ENCODE measurements at regions not wholly inside any gene's neighbourhood (a gene's known extent, or its start where the extent isn't known, plus 50 kb on each side); places are given as distances from the start of the nearest gene placed in this dataset.
A peak's percentile ranks its signal among the peaks of the same experiment; 100 is the strongest.

DNA sequence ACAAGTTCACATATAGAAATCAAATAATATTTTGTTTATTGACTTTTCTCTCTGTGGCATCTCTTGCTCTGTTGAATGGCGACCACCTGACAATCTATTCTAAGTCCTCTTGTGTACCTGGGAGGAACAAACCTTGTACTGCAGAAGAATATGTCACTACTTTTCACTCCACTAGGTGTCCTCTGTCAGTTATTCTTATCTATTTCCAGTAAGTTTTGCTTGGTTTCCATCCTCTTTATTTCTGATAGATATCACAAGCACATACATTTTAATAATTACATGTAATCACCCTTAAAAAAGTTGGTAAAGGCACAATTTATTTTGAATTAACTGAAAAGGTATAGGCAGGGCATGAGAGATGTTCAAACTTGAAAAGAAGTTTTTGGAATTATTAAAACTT lies 238.4 kb downstream of the SNCA start:
- DNase-seq: peak; percentile 44

DNA sequence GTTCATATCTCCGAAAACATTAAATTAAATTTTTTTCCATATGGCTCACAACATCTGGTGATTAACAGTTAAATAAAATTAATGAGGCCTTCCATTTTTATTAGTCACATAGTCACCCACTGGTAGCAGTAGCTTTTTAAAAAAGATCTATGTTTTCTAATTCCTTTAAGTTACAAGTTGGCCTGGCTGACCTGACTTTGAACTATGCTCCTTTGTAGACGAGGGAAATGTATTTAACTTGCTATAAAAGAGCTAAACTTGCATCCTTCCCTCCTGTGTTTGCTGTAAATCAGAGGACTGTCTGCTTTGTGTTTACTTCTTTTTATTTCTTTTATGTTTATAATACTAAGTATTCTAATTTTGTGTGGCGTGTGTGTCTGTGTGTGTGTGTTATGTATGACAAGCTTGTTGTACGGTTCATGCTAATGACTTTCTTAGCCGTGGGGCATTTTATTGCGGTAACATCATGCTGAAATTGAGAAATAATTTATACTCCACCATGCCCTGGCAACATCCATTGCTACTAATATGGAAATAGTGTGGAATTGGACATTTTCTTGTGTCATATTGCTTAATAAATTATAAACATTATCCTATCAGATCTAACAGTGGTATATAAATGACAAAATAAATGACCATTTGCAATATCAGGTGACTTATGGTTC lies 241.7 kb downstream of the SNCA start:
- DNase-seq: no peak

DNA sequence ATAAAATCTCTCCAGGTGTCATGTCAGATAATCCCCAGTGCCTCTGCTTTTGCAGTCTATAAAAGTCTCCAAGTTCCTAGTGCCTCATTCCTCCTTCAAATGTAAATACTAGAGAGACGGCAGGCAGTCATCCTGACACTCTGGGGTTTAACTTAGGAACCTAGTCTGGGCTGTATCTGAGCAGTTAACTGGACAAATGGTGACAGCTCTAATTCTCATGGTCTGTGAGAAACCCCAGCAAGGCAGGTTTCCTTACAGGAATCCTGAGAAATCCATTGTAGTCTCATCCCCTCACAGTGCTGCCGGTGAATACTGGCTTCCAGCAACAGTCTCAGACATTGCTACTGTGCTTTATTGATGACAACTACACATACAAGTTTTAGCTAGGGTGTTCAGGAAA lies 246.8 kb downstream of the SNCA start:
- no peak for DNase-seq

DNA sequence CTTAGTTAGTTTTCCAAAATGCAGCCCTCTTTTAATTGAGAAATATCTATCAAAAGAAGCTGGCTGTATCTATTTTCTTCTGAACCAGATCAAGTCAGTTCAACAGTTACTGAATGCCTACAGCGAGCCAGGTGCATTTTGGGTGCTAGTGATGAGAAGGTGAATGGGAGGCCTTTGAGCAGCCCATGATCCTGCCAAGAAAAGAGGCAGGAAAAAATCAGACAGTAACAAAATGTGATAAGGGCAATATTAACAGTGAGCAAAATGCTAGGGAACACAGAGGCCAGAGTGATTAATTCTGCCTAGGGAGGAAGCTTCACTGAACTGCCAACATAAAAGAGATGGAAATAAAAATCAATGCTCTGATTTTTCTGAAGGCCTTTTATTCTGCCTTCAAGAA lies 248.5 kb downstream of the SNCA start:
- DNase-seq: no peak

DNA sequence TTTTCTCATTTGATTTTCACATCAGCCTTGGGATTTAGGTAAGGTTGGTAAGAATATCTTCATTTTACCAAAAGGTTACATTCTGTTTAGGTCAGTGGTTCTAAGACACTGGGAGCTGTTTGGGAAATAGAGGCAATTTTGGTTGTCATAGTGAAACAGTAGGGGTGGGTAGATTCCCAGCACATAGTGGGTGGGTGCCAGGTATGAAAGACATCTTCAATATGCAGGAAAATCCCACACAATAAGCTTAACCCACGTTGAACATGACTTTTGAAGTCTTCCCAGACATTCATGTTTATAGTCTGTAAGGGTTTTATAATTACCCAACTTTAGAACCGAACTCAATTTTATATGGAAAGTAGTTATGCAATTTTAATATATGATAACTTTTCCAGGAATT lies 249.6 kb downstream of the SNCA start:
- no peak for DNase-seq

- DNase-seq: peak; percentile 19
Observed at GRCh38 chr4:89586864-89587263, 250.1 kb downstream of the SNCA start.

GRCh38 chr4:89586318-89586717 lies 250.6 kb downstream of the SNCA start:
- no peak for DNase-seq

GRCh38 chr4:89582756-89583505 lies 254.0 kb downstream of the SNCA start:
- DNase-seq: no peak

GRCh38 chr4:89579771-89580170 lies 257.2 kb downstream of the SNCA start:
- no peak for DNase-seq

- no peak for DNase-seq
Observed at GRCh38 chr4:89576246-89576645, 260.7 kb downstream of the SNCA start.

DNA sequence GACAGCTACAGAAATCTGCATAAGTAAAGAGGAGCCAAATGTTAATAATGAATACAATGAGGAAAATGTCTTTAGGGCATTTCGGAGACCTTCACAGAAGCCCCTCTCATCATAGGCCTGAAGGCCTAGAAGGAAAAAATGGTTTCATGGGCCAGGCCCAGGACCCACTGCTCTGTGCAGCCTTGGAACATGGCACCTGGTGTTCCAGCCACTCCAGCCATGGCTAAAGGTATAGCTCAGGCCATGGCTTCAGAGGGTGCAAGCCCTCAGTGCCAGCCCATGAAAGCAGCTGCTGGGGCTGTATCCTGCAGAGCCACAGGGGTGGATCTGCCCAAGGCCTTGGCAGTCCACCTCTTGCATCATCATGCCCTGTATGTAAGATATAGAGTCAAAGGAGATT lies 261.1 kb downstream of the SNCA start:
- no peak for DNase-seq

- no peak for DNase-seq
Observed at GRCh38 chr4:89574176-89574575, 262.8 kb downstream of the SNCA start.

DNA sequence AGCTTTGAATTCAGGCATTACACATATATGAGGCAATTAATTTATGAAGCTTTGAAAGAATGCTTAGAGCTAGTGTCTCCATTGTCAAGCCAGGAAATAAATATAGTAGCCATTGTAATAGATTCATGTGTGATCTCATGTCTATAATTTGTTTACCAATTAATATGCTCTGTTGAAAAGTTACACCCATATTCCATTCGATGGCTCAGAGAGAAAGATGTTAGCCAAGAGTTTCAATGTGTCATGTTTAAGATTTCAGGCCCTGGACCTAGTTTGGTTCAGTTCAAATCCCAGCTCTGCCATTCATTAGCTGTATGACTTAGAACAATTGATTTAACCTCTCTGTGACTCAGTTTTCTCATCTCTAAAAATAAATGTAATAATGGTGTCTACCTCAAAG lies 263.3 kb downstream of the SNCA start:
- DNase-seq: no peak

- peak; percentile 86 for DNase-seq
Observed at GRCh38 chr4:89572224-89572858, 264.6 kb downstream of the SNCA start.

DNA sequence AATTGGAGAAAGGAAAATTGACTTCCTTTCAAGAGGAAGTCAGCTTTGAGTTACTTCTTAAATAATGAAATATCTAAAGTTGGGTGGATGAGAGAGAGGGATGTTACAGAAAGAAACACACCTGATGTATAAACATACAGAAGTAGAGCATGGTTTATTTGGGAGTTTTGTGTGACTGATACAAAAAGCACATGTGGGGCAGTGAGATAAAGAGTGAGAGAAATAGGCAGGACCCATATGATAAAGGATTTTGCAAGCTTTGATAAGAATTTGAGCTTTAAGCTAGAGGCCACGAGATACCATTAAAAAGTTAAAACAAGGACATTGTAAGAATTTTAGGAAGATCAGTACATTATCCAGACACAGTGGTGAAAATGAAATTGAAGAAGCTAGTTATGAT lies 263.3 kb upstream of the GPRIN3 start:
- no peak for DNase-seq

- DNase-seq: no peak
Observed at GRCh38 chr4:89567936-89568335, 260.3 kb upstream of the GPRIN3 start.

GRCh38 chr4:89563431-89563830 lies 255.8 kb upstream of the GPRIN3 start:
- no peak for DNase-seq

DNA sequence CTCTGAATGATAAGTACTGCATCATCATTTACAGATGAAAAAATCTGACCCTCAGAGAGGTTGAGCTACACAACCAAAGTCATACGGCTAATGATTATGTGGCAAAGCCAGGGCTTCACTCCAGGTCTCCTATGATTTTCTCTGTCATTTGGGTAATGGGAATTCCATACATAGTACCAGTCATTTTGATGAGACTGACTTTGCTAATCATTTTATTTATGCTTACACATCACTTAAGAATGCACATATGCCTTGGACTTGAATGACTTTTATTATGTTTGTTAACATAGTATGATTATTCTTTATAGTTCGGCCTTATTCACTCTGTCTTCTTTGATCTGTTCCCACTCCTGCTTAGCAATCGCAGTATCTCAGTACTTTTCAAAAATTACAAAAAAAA lies 255.1 kb upstream of the GPRIN3 start:
- no peak for DNase-seq

GRCh38 chr4:89561048-89561447 lies 253.4 kb upstream of the GPRIN3 start:
- DNase-seq: no peak

- DNase-seq: no peak
Observed at GRCh38 chr4:89558147-89558546, 250.5 kb upstream of the GPRIN3 start.

GRCh38 chr4:89556601-89557305 lies 249.2 kb upstream of the GPRIN3 start:
- no peak for DNase-seq

DNA sequence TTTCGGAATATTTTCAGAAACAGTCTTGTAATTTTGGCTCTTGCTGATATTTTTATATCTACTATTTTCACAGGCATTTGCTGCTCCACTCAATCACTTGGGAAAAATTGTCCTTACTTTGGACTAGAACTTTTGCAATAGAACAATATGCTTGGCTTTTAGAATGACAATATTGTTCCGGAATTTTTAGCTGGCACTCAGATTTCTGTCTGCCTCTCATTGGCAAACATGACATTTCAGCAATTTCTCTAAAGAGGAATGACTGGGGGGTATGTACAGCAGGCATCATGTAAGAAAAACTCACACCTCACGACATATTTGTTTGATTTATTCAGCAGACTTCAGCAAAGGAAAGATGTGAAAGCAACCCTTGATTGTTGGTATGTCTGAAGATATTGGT lies 243.6 kb upstream of the GPRIN3 start:
- DNase-seq: no peak

DNA sequence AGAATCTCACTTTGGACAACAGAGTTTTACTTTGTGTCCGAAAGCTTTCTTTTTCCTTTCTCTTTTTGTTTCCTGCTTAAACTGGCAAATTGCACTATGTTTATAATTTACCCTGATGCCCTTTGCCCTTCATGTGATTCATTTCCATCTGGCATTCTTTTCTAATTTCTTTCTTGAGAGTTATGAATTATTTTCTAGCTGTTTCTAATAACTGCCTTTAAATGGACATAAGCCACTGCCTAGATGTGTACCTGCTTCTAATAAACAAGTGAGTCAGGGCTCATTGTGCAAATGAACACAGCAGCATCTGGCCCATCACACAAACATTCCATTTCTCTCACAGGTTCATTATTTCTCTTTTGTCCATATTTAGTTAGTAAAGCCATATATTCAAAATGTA lies 242.3 kb upstream of the GPRIN3 start:
- DNase-seq: no peak

GRCh38 chr4:89545315-89545714 lies 237.7 kb upstream of the GPRIN3 start:
- DNase-seq: no peak
